NCI-H510A (cell line): ENCODE measurements at regions not wholly inside any gene's neighbourhood (a gene's known extent, or its start where the extent isn't known, plus 50 kb on each side); places are given as distances from the start of the nearest gene placed in this dataset.
"Not testable (repeated sequence)": the region's sequence is repeated elsewhere in the genome, so short reads cannot be mapped to it uniquely, and the experiment has no call there.

Experiments used
- DNase-seq: peaks from one replicate; lab custom pipeline; 2025; lab: John Stamatoyannopoulos, UW

DNA sequence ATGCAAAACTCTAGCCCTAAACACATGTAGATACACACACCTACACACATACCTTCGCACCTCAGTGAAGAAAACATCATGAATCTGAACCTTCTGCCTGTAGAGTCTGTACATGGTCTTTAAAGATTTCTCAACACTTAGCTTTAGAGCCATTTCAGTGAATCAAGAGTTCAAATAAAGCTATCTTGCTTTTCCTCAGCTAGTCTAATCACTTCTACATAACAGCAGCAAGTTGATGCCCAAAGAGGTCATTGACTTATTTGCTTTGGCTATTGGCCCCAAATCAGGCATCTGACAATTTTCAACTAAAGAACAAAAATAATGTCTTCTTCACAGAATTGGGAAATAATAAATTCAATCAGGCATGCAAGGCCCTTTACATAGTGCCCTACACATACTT, 127.9 kb upstream of the SGCD start:
- no peak for DNase-seq

- no peak for DNase-seq
Observed at GRCh38 chr5:156200938-156201787, 125.8 kb upstream of the SGCD start.

DNA sequence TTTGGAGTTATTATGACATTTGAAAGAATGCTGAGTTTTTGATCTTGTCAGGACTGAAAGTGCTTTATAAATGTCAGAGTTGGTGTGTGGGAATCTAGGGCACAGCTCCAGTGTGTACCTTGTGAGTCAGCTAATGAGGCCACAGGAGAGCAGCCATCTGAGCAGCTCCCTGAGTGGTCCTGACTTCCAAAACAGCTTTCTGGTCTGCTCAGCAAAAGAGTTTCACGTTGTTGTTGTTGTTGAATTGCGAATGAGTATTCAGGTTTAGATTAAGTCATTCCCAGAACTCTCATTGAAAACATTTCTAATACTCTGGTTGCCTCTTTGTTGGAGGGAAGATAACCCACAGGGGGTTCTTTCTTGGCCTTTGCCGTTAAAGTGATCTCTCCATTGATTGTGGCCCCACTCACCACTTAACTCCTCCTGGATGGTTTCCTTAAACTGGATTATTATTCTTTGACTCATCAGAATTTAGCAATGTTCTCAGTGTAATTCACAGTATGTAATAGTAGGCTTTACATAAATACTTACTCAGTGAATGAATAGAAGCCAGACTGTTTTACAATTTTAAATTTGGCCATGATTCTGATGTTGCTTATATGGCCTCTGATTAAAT, 125.1 kb upstream of the SGCD start:
- DNase-seq = no peak

GRCh38 chr5:156208271-156208670, 118.7 kb upstream of the SGCD start:
- no peak for DNase-seq

DNA sequence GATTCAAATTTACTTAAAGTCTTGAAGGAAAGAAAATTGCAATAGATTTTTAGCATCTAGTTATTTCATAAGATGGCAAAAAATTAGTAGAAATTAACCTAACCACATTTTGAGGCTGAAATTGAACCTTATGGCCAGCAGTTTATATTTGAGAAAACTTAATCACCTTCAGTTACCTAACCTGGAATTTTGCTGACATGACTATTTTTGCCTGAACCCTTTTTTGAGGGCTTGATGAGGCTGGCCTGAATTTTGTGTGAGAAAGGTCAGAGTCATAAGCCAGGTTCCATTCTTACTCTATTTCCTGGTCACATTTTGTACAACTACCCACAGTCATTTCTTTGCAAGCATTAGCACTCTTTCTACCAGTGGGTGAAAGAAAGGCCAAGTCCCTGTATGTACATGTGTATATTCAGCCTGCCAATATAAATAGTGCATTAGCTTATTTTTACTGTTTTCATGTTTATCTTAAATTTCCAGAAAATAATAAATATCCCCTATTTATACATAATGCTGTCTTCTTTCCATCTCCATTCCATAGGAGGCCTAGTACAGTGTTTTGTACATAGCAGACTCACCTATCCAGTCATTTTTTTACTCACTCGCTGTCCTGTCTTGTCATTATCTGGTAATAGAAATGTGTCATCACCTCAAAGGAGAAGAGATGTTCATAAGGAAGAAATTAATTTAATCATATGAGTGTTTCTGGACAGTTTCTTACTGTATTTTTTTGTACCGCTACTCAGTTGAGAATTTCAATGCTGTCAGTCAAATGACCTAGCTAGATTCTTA, 108.4 kb upstream of the SGCD start:
- no peak for DNase-seq

- DNase-seq = no peak
Observed at GRCh38 chr5:156219483-156220005, 107.4 kb upstream of the SGCD start.

- no peak for DNase-seq
Observed at GRCh38 chr5:156221816-156222215, 105.1 kb upstream of the SGCD start.

GRCh38 chr5:156223547-156223946, 103.4 kb upstream of the SGCD start:
- no peak for DNase-seq

- not testable (repeated sequence) for DNase-seq
Observed at GRCh38 chr5:156226485-156226884, 100.5 kb upstream of the SGCD start.

DNA sequence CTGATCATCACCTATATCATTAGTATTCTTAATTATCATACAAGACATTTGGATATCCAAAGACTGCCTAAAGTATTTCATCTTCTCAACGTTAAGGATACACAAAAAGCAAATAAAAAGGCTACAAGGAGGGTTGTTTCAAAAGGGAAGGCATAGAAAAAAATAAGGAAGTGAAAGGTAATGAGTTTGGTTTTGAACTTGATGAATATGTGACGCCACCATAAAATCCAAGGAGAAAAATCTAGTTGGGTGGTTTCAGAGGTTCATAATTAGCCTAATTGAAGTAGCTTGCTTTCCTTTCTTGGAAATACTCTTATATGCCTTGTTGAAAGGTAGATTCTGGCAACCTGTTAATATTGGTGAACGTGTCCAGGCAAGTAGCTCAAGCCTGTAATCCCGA, 96.1 kb upstream of the SGCD start:
- no peak for DNase-seq

DNA sequence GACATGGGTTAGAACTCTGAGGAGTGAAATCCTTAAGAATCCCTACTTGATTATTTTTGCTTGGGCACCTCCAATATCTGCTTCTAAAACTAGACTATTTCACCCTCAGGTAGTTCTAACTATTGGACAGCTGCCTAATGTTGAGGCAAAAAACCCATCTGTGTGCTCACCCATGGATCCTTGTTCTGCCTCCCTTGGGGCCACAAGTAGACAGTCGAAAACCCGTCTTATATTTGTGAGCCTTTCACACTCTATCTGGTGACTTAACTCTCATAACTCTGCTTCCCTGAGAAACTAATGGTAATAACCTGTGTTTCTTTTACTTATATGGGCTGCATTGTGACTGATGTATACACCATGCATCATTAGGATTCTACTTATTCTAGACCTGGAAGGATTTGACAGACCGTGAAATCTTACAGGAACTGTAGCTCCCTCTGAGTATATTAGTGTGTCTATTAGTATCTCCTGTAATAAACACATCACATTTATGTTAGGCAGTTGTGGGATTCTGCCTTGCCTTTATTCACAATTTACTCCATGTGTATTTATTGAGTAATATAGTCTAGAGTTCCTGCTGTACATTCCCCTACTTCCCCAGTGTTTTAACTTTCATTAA, 94.6 kb upstream of the SGCD start:
- no peak for DNase-seq

DNA sequence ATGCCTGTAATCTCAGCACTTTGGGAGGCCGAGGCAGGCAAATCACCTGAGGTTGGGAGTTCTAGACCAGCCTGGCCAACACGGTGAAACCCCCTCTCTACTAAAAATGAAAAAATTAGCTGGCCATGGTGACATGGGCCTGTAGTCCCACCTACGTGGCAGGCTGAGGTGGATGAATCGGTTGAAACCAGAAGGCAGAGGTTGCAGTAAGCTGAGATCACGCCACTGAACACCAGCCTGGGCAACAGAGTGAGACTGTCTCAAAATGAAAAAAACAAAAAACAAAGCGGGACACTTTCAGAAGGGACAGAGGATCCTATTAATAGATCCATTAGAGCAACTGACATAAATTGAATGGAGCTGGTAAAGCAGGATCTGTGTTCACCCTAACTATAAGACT, 89.6 kb upstream of the SGCD start:
- DNase-seq = no peak

DNA sequence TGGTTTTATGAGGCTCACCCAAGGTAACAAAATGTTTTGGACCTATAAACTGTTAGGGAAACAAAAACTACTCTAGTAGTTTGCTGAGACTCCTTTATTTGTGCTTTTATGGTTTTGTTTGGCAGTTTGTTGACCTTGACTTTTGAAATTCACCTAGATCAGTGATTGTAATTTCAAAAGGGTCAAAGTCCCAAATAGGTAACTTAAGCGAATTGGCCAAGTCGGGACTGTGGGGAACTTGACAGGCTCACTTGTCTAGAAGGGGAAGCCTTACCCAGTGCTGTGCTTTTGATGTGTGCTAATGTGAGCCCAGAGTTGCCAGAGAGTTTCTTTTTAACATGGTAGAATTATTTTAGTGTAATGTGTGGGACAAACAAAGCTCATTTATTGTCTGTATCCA, 87.2 kb upstream of the SGCD start:
- no peak for DNase-seq

GRCh38 chr5:156240414-156240813, 86.5 kb upstream of the SGCD start:
- no peak for DNase-seq

- DNase-seq = no peak
Observed at GRCh38 chr5:156241266-156241665, 85.7 kb upstream of the SGCD start.

GRCh38 chr5:156245895-156246294, 81.1 kb upstream of the SGCD start:
- no peak for DNase-seq

DNA sequence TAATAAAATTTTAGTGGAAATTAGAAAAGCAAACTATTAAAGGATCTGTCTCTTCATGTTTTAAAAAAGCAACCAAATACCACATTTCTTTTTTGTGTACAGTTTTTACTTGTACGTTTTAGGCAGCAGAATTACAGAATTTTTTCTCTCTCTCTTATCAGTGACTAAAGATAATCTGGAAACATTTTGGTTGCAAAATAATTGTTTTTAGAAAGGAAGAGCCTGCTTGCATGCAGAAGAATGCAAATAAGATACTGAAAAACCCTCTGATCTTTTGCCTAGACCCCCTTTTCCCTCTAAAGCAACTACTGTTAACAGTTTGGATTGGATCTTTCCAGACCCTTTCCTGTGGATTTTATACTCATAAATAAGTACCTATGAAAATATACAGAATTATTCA, 75.9 kb upstream of the SGCD start:
- DNase-seq = no peak

GRCh38 chr5:156253130-156253529, 73.8 kb upstream of the SGCD start:
- DNase-seq = no peak

DNA sequence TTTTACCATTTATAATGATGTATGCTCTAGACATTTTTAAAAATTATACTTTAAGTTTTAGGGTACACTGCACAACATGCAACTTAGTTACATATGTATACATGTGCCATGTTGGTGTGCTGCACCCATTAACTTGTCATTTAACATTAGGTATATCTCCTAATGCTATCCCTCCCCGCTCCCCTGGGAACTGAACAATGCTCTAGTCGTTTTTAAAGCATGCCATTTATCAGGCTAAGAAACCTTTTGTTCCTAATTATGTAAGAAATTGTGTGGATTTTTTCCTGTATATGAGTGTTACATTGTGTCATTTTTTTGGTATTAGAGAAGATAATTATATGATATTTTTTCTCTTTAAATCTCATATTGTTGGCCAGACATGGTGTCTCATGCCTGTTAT, 72.8 kb upstream of the SGCD start:
- no peak for DNase-seq

GRCh38 chr5:156256642-156257041, 70.3 kb upstream of the SGCD start:
- DNase-seq = no peak

GRCh38 chr5:156258934-156259333, 68.0 kb upstream of the SGCD start:
- no peak for DNase-seq

- DNase-seq = no peak
Observed at GRCh38 chr5:156259618-156260017, 67.3 kb upstream of the SGCD start.
